BLaER1 (cell line): ENCODE measurements at regions not wholly inside any gene's neighbourhood (a gene's known extent, or its start where the extent isn't known, plus 50 kb on each side); places are given as distances from the start of the nearest gene placed in this dataset.

Experiments
- H3K27ac ChIP-seq: shearing (Covaris generic); formaldehyde crosslinking; 2 replicates; pipeline ENCODE4 v1.8.1; 2022
- H3K27me3 ChIP-seq: shearing (Covaris generic); formaldehyde crosslinking; 2 replicates; pipeline ENCODE4 v1.8.1; 2022
- H3K36me3 ChIP-seq: shearing (Covaris generic); formaldehyde crosslinking; 2 replicates; pipeline ENCODE4 v1.8.1; 2022
- H3K4me1 ChIP-seq: shearing (Covaris generic); formaldehyde crosslinking; 2 replicates; pipeline ENCODE4 v1.8.1; 2022
- H3K4me2 ChIP-seq: shearing (Covaris generic); formaldehyde crosslinking; 2 replicates; pipeline ENCODE4 v1.8.1; 2022
- H3K4me3 ChIP-seq: shearing (Covaris generic); formaldehyde crosslinking; 2 replicates; pipeline ENCODE4 v1.8.1; 2022
- H3K9ac ChIP-seq: shearing (Covaris generic); formaldehyde crosslinking; 2 replicates; pipeline ENCODE4 v1.8.1; 2022
- H3K9me3 ChIP-seq: shearing (Covaris generic); formaldehyde crosslinking; 2 replicates; pipeline ENCODE4 v1.8.1; 2022
- H4K20me1 ChIP-seq: shearing (Covaris generic); formaldehyde crosslinking; 2 replicates; pipeline ENCODE4 v1.8.1; 2022
- Cebpa-rat ChIP-seq: shearing (Covaris generic); IDR thresholded peaks from 2 replicates; pipeline ENCODE4 v1.8.1; 2022

GRCh38 chr22:27329966-27330645, 471.4 kb downstream of the MN1 start:
- Histone ChIP-seq H3K27ac (no peak overlapping the region), H3K9me3 (peaks cover 6% of the 10 kb centered on the region), H3K4me1 (peaks cover 7% of the 10 kb centered on the region), H3K4me3 (no peak overlapping the region), H3K9ac (no peak overlapping the region), H3K4me2 (no peak overlapping the region), H3K27me3 (no peaks in the 10 kb centered on the region), H3K36me3 (no peaks in the 10 kb centered on the region), H4K20me1 (no peaks in the 10 kb centered on the region)
- TF ChIP-seq Cebpa-rat = no peak

- no peak overlapping the region for H3K27ac ChIP-seq
- H3K36me3 ChIP-seq = no peaks in the 10 kb centered on the region
- H3K4me3 ChIP-seq = no peak overlapping the region
- H3K9me3 ChIP-seq = peaks cover 6% of the 10 kb centered on the region
- no peak overlapping the region for H3K4me2 ChIP-seq
- no peak overlapping the region for H3K9ac ChIP-seq
- TF ChIP-seq Cebpa-rat = no peak
- H4K20me1 ChIP-seq = no peaks in the 10 kb centered on the region
- H3K27me3 ChIP-seq = no peaks in the 10 kb centered on the region
- H3K4me1 ChIP-seq = peaks cover 7% of the 10 kb centered on the region
These were observed 469.9 kb downstream of the MN1 start for GRCh38 chr22:27331526-27332281.

DNA sequence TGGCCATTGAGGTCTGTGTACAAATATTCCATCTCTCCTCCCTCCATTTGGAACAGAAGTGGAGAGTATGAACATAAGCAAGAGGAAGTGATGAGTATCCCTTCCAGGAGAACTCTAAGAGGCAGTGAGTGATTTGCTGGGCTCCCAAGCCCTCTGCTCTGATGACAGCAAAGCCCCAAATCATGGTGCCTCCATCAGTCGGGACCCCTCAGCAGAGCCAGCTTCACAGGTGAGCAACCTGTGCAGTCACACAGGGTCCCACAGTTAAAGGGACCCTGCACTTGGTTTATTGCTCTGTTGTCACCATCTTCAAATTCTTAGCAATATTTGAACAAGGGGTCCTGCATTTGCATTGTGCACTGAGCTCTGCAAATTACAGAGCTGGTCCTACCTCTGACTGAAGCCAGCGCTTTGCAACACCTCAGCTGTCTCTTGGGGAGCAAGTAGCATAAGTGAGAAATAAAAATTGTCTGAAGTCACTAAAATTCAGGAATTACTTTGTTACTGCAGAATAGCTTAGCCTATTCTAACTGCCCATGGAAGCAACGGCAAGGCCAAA, 466.4 kb downstream of the MN1 start:
- Histone ChIP-seq H3K36me3 (no peaks in the 10 kb centered on the region), H3K4me2 (no peak overlapping the region), H3K9me3 (peaks cover 6% of the 10 kb centered on the region), H3K27ac (no peak overlapping the region), H3K4me1 (no peaks in the 10 kb centered on the region), H3K27me3 (no peaks in the 10 kb centered on the region), H3K9ac (no peak overlapping the region), H3K4me3 (no peak overlapping the region), H4K20me1 (no peaks in the 10 kb centered on the region)
- no peak for TF ChIP-seq Cebpa-rat

DNA sequence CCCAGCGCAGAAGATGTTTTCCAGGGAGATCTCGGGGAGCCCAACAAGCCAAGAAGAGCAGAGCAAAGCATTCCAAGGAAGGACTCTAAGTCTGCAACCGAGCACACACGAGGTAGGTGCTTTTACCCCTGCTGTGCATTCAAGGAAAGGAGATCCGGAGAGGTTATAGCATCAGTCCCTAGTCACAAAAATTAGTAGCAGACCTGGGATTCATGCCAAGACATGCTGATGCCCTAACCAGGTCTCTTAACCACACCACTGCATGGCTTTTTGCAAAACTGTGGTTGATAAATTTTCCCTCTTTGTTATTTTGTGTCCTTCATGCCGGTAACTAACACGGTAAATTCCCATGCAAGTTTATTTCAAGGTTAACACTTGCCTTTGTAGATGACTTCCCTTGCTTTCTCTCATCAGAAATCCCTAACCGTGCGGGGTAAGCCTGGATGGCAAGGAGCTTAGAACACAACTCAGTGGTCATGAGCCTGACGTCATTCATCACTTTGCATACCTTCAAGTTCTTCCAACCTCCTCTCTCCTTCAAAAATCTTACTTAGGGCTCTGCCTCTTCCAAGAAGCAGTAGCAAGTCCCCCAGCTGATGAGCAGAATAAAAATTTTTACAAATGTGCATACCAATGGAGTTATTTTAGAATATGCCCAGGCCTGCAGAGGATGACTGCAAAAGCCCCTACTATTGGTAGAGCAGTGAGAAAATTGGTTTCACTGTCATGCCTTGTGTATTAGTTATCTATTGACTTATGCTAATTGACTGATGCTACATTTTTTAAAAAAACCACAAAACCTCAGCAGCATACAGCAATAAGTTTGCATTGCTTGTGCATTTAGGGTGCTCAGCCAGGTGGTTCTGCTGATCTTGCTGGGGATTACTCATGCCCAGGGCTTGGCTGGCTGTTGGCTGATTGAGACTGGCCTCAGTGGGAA, 465.1 kb downstream of the MN1 start:
- no peak for TF ChIP-seq Cebpa-rat
- Histone ChIP-seq H3K27me3 (no peaks in the 10 kb centered on the region), H3K4me3 (no peak overlapping the region), H3K4me2 (no peak overlapping the region), H3K4me1 (no peaks in the 10 kb centered on the region), H3K9me3 (peaks cover 6% of the 10 kb centered on the region), H3K27ac (no peak overlapping the region), H4K20me1 (no peaks in the 10 kb centered on the region), H3K36me3 (no peaks in the 10 kb centered on the region), H3K9ac (no peak overlapping the region)

GRCh38 chr22:27337676-27338075, 463.9 kb downstream of the MN1 start:
- Histone ChIP-seq H4K20me1 (no peaks in the 10 kb centered on the region), H3K27ac (no peak overlapping the region), H3K9me3 (peaks cover 16% of the 10 kb centered on the region), H3K9ac (no peak overlapping the region), H3K4me1 (no peaks in the 10 kb centered on the region), H3K36me3 (no peaks in the 10 kb centered on the region), H3K27me3 (no peaks in the 10 kb centered on the region), H3K4me3 (no peak overlapping the region), H3K4me2 (no peak overlapping the region)
- no peak for TF ChIP-seq Cebpa-rat

DNA sequence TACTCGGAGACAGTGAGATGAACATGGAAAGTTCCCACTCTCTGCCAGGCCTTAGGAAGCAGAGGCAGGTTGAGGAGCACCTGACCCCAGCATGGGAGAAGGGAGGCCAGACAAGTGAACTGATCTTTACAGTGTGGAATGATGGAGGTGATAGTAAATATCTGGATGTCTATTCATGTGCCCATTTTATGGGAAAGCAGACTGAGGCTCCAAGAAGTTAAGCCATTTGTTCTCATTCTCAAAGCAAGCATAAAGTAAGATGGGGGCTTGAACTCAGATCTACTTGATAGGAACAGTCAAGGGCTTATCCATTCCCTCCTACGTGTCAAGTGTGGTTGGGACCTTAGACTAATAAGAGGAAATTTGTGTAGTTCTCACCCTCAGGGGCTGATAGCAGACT, 461.5 kb downstream of the MN1 start:
- Histone ChIP-seq H3K27me3 (no peaks in the 10 kb centered on the region), H3K9me3 (peaks cover 10% of the 10 kb centered on the region; the same call in 1 of the 2 replicates), H3K4me1 (0 out of 2 replicates have a peak, but pooled peaks cover 3% of the 10 kb centered on the region), H3K9ac (no peak overlapping the region), H3K27ac (no peak overlapping the region), H3K4me2 (no peak overlapping the region), H4K20me1 (no peaks in the 10 kb centered on the region), H3K4me3 (no peak overlapping the region), H3K36me3 (no peaks in the 10 kb centered on the region)
- no peak for TF ChIP-seq Cebpa-rat

DNA sequence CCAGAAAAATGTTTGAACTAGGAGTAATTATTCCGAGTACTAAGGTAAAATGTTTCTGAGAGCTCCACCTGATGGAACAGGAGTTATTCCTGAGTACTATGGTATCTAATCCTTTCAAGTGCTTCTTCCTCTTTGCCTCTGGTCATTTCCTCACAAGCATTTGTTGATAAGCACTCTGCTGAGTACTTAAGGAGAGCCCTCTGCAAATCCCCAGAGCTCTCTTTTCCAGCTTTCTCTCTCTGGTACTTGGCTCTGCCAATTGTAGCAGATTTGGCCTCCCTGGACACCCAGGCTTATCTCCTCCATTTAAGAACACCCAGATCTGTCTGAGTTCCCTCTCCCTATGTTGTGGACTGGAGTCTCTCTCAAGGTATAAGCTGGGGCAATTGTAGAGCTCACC, 457.0 kb downstream of the MN1 start:
- no peak overlapping the region for H3K9ac ChIP-seq
- peaks cover 27% of the 10 kb centered on the region for H3K4me1 ChIP-seq
- no peak overlapping the region for H3K4me3 ChIP-seq
- no peak for TF ChIP-seq Cebpa-rat
- H3K27ac ChIP-seq = no peak overlapping the region
- no peaks in the 10 kb centered on the region for H3K27me3 ChIP-seq
- H4K20me1 ChIP-seq = no peaks in the 10 kb centered on the region
- H3K9me3 ChIP-seq = peaks cover 19% of the 10 kb centered on the region
- no peak overlapping the region for H3K4me2 ChIP-seq
- H3K36me3 ChIP-seq = no peaks in the 10 kb centered on the region

DNA sequence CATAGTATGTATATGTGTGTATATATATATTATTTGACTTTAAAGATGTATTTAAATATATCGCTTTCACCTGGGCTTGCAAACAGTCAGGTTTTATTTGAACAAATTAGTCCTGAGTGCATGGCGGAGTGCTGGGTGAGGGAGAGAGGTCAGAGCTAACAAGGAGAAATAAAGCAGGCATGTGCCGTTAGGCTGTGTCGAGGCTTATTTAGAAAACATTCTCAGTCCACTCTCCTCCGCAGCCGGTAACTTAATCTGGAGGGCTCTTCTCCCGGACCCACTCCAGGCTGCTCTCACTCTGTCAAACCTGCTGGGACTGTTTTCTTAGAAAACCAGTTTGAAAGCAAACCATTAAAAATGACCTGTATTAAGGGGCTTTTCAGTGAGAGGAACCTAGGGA, 455.9 kb downstream of the MN1 start:
- no peaks in the 10 kb centered on the region for H3K36me3 ChIP-seq
- H3K27me3 ChIP-seq = no peaks in the 10 kb centered on the region
- H3K4me3 ChIP-seq = no peak overlapping the region
- peaks cover 27% of the 10 kb centered on the region for H3K9me3 ChIP-seq
- H3K9ac ChIP-seq = no peak overlapping the region
- no peak overlapping the region for H3K27ac ChIP-seq
- TF ChIP-seq Cebpa-rat = no peak
- no peaks in the 10 kb centered on the region for H4K20me1 ChIP-seq
- peaks cover 27% of the 10 kb centered on the region for H3K4me1 ChIP-seq
- H3K4me2 ChIP-seq = no peak overlapping the region

DNA sequence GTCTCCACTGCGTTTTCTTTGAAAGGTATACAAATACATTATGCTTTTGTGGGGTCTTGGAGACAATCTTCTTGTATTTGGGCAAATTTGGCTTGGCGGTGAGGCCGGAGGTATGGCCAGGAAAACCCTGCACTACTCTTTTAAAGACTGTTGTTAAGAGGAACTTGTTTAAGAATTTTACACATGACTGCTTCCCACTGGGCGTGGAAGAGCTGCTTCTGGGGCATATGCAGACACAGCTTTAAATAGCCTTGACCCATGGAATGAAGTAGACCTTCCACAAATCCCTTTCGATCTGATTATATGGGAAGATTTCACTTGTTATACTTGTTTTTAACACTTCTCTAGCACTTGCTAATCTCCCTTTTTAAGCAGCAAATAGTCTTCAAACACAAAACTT, 453.6 kb downstream of the MN1 start:
- H3K4me1 ChIP-seq = peaks cover 27% of the 10 kb centered on the region
- 0 out of 2 replicates have a peak overlapping the region, but pooled peaks have one; percentile 24 for H3K27ac ChIP-seq
- H3K36me3 ChIP-seq = no peaks in the 10 kb centered on the region
- H3K9me3 ChIP-seq = peaks cover 17% of the 10 kb centered on the region
- no peak for TF ChIP-seq Cebpa-rat
- H3K27me3 ChIP-seq = no peaks in the 10 kb centered on the region
- no peak overlapping the region for H3K4me3 ChIP-seq
- peak overlapping the region; percentile 69 for H3K4me2 ChIP-seq
- H4K20me1 ChIP-seq = no peaks in the 10 kb centered on the region
- H3K9ac ChIP-seq = no peak overlapping the region
